ENCODE measurements at regions not wholly inside any gene's neighbourhood (a gene's known extent, or its start where the extent isn't known, plus 50 kb on each side); places are given as distances from the start of the nearest gene placed in this dataset.
"Not testable (repeated sequence)": the region's sequence is repeated elsewhere in the genome, so short reads cannot be mapped to it uniquely, and the experiment has no call there.

- no peak for DNase-seq (ENCODE audit: low spot score)
Observed at GRCh38 chr5:82754036-82754746, 323.0 kb downstream of the TMEM167A start.

GRCh38 chr5:82753374-82753773, 323.8 kb downstream of the TMEM167A start:
- DNase-seq (ENCODE audit: low spot score), result no peak

- no peak for DNase-seq (ENCODE audit: low spot score)
Observed at GRCh38 chr5:82749461-82749820, 327.8 kb downstream of the TMEM167A start.

- DNase-seq (ENCODE audit: low spot score), result no peak
Observed at GRCh38 chr5:82748688-82749460, 328.3 kb downstream of the TMEM167A start.

- no peak for DNase-seq (ENCODE audit: low spot score)
Observed at GRCh38 chr5:82747986-82748385, 329.2 kb downstream of the TMEM167A start.

GRCh38 chr5:82745016-82745415, 332.2 kb downstream of the TMEM167A start:
- no peak for DNase-seq (ENCODE audit: low spot score)

GRCh38 chr5:82738681-82739269, 338.4 kb downstream of the TMEM167A start:
- no peak for DNase-seq (ENCODE audit: low spot score)

GRCh38 chr5:82735160-82735789, 341.9 kb downstream of the TMEM167A start:
- DNase-seq (ENCODE audit: low spot score), result peak; percentile 62

GRCh38 chr5:82734347-82734746, 342.8 kb downstream of the TMEM167A start:
- DNase-seq (ENCODE audit: low spot score), result no peak

- DNase-seq (ENCODE audit: low spot score), result no peak
Observed at GRCh38 chr5:82730913-82731312, 346.3 kb downstream of the TMEM167A start.

GRCh38 chr5:82728926-82729702, 348.1 kb downstream of the TMEM167A start:
- no peak for DNase-seq (ENCODE audit: low spot score)

GRCh38 chr5:82723168-82723567, 354.0 kb downstream of the TMEM167A start:
- DNase-seq (ENCODE audit: low spot score), result no peak

GRCh38 chr5:82721087-82721410, 356.1 kb downstream of the TMEM167A start:
- DNase-seq (ENCODE audit: low spot score), result no peak

- no peak for DNase-seq (ENCODE audit: low spot score)
Observed at GRCh38 chr5:82720213-82721086, 356.7 kb downstream of the TMEM167A start.

- DNase-seq (ENCODE audit: low spot score), result no peak
Observed at GRCh38 chr5:82719368-82719767, 357.8 kb downstream of the TMEM167A start.

GRCh38 chr5:82717738-82718137, 359.5 kb downstream of the TMEM167A start:
- DNase-seq (ENCODE audit: low spot score), result no peak

GRCh38 chr5:82714732-82715131, 362.5 kb downstream of the TMEM167A start:
- not testable (repeated sequence) for DNase-seq (ENCODE audit: low spot score)

- no peak for DNase-seq (ENCODE audit: low spot score)
Observed at GRCh38 chr5:82713811-82714210, 363.4 kb downstream of the TMEM167A start.

GRCh38 chr5:82707741-82708140, 369.5 kb downstream of the TMEM167A start:
- no peak for DNase-seq (ENCODE audit: low spot score)

- DNase-seq (ENCODE audit: low spot score), result no peak
Observed at GRCh38 chr5:82704381-82704780, 372.8 kb downstream of the TMEM167A start.

GRCh38 chr5:82702046-82702445, 375.1 kb downstream of the TMEM167A start:
- no peak for DNase-seq (ENCODE audit: low spot score)

All from LoVo (cell line).